GM18909 (cell line): ENCODE measurements at regions not wholly inside any gene's neighbourhood (a gene's known extent, or its start where the extent isn't known, plus 50 kb on each side); places are given as distances from the start of the nearest gene placed in this dataset.
"Not testable (repeated sequence)": the region's sequence is repeated elsewhere in the genome, so short reads cannot be mapped to it uniquely, and the experiment has no call there.

ENCODE experiments used
- ATAC-seq: cut with Tn5 transposase; IDR thresholded peaks from one replicate; pipeline ENCODE4 v1.9.1; 2021; ENCODE audit warnings: mild to moderate bottlenecking; ENCODE audit not compliant: unreplicated experiment, poor library complexity

DNA sequence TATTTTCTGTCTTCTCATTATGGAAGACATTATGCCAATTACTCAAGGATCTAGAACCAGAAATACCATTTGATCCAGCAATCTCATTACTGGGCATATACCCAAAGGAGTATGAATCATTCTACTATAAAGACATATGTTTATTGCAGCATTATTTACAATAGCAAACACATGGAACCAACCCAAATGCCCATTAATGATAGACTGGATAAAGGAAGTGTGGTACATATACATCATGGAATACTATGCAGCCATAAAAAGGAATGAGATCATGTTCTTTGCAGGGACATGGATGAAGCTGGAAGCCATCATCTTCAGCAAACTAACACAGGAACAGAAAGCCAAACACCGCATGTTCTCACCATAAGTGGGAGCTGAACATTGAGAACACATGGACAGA, 161.8 kb upstream of the DAAM1 start:
- not testable (repeated sequence) for ATAC-seq

DNA sequence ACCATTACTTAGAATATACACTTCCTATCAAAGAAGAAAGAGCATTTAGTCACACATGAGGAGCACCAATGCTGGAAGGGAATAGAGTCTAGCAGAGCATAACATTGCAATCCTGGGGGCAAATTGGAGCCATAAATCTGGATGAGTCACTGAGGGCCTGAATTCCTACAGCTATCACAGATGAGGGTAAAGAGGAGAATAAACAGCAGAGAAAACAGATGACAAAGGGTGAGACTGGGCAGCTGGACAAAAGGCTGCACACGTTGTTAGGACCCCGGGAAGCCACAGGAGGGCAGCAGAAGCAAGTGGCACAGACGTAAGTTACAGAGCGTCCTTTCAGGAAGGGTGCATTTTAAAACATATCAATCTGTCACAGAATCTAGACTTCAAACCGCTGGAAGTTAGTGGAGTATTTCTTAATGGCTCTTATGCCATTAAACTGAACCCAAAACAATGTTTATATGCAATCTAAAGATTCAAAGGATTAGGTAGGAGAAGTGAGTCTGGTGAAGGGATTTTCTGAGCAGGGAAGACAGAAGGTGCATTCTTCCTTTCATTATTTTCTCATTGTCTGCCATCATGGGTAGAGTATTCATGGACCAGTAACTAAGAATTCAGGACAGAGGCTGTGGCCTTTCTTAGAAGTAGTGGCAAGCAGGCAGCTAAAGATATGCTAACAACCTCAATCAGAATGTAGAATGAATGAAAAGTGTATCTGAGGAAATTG, 159.8 kb upstream of the DAAM1 start:
- peak; percentile 94 for ATAC-seq

DNA sequence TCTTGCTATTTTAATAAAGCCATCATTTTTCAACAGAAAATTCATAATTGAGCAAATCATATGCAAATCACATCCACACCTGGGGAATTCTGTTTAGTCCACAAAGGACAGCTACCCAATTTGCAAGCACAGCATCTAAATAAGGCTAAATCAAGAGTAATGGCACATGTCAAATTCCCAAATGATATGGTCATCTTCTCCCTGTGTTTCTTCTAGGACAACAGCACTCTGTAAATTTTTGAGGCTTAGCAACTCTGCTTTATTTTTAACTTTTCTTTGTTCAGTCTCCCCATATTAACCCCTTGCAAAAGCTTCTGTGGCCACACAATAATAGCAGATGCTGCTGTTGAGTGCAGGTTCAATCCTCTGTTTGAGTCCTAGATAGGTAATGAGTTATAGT, 155.6 kb upstream of the DAAM1 start:
- ATAC-seq = no peak

DNA sequence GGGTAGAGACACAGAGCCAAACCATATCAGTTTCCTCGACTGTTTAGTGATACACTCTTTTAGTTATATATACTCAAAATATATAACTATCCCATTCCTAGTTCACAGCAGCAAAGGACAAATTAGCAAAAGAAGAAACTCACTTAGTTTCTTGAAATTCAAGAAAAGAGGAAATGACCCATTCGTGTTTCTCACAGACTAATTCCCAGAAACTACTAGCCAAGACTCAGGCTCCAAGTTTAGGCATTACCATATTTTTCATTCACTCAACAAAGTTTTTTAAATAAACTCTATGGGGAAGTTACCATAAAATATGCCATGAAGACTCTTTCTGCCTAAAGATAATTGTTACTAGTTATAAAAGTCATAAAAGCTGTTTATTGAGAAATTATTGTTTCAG, 152.3 kb upstream of the DAAM1 start:
- no peak for ATAC-seq

DNA sequence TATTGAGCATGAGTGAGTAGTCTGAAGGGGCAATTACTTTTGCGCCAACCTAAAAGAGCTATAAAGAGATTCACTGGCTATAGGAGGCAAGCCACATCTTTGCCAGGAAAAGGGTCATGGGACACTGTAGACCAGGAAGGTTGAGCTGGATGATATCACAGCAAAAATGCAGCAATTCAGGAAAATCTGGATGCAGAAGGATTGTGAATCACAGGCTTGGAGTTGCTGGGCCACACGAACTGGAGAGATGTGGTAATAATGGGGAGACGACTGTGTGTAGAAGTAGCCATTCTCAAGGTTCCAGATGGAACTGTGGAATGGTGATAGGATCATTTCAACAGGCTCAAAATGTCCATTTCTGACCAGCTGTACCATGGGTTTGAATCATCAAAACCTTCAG, 151.4 kb upstream of the DAAM1 start:
- no peak for ATAC-seq

DNA sequence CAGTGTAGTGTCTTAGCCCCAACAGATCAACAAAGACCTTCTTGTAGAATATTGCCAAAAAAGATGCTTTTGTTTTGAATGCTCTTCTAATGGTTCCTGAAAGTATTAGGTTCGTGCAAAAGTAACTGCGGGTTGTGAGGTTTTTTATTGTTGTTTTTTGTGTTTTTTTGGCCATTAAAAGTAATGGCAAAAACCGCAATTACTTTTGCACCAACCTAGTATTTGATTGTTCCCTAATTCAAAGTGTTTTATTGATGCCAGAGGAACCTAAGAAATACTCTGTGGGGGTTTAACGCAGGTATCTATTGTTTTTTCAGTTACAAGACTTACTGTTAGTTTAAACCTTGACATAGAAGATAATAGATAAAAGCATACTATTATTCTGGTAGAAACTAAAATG, 150.8 kb upstream of the DAAM1 start:
- no peak for ATAC-seq

DNA sequence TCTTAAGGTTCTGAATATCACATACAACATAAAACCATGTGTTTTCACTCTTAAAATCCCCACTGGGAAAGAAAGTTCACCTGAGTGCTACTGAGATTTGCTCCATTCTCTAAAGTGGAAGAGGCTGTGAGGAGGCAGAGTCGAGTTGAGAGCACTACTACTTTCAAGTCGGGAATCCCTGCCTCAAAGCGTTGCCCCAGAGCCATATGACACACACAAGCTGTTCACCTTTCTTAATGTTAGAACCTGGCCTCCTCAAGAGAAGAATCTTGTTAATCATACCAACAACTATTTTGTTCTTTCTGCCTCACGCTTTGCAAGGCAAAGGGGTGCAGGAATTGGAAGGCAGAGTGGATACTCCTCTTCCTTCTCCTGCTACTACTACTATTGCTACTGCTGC, 149.7 kb upstream of the DAAM1 start:
- no peak for ATAC-seq

DNA sequence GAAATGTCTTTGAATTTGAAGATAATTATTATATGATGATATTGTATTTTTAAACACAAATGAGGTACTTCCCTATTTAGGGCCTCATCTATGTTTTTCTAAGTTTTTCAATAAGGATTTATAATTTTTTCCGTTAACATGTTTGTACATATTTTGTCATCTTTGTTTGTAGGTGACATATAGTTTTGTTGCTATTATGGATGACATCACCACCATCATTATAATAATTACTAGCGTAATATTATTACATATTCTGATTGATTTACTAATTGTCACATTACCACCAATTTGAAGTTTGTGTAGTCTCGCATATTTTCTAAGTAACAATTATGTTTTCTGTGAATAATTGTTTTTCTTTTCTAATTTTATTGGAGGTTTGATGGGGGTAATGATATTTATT, 147.2 kb upstream of the DAAM1 start:
- ATAC-seq = no peak

DNA sequence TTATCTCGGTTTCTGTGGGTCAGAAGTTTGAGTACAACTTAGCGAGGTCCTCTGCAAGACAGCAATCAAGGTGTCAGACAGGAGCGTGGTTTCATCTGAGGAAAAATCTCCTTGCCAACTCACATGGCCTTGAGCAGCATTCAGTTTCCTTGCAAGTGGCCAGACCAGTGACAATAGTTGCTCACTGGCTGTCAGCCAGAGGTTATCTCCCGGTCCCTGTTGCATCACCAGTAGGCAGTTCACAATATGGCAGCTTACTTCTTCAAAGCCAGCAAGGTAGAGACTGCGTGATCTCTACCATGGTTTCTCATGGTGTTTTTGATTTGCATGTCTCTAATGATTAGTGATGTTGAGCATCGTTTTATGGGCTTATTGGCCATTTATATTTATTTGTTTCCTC, 143.8 kb upstream of the DAAM1 start:
- no peak for ATAC-seq

DNA sequence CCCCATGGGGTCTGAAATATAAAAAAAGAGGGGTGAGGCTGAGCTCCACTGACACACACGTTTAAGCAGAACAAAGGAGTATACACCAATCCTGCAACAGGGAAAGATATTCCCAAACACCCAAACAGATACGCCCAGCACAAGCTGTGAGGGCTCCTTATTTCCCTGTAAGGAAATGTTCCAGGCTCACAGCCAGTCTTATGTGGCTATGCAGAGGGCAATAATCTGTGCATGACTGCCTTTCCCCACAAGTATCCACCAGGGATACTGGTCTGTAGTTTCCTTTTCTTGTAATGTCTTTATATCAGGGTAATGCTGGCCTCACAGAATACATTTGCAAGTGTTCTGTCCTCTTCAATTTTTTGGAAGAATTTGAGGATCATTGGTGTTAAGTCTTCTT, 141.7 kb upstream of the DAAM1 start:
- ATAC-seq = no peak

DNA sequence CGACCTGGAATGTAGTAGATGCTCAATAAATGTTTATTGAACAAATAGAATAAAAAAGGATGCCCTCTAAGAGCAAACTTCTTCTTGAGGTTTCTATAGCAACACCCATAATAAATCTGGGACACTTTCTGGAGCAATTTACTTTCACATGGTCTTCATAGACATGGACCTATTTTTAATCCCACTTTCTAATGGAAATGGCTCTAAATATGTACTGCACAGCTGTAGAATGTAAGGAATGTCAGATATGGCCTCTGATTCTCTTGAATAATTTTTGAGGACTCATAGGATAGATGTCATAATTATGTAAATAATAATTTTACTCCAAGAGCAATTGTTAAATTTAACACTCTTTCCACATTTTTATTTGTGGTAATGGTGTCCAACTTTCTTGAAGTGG, 133.5 kb upstream of the DAAM1 start:
- no peak for ATAC-seq

DNA sequence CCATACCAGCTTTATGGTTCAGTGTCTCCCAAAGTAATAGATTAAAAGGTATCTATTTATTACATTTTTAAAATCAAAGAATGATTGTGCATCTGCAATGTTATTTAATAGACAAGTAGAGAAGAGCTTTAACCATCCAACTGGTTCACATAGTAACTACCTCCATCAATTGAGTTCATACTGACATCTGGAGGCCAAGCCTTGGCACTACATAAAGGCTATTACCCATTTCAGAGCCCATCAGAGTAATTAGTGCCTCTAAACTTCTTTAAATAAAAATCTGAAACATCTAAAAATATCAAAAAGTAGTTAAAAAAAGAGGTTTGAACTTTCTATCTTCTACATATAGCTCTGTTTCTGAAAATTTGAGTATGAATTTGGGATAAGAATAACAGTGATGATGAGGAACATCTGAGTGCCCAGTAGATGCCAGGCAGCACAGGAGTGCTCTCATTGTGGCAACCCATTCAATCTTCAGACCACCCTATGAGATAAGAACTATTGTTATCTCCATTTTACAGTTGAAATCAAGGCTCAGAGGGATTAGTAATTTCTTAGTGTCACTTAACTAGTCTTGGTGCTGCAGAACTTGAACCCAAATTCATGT, 132.9 kb upstream of the DAAM1 start:
- peak; percentile 81 for ATAC-seq

DNA sequence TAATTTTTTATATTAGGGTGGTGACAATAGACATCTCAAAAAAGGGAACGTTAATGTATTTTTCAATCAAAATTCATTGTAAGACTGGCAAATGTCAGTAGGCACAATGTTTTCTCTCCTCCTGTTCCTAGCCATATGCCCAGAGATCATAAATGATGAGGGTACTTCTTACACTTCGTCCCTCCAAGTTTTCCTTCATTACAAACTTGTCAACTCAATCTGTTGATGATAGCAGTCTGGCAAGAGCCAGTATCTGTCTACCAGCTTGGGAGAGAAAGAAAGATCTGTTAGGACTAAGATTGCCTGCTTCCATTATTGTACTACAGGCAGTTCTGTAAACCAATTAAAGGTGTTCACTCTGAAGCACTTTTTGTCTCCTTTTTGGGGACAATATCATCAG, 130.9 kb upstream of the DAAM1 start:
- ATAC-seq = no peak

DNA sequence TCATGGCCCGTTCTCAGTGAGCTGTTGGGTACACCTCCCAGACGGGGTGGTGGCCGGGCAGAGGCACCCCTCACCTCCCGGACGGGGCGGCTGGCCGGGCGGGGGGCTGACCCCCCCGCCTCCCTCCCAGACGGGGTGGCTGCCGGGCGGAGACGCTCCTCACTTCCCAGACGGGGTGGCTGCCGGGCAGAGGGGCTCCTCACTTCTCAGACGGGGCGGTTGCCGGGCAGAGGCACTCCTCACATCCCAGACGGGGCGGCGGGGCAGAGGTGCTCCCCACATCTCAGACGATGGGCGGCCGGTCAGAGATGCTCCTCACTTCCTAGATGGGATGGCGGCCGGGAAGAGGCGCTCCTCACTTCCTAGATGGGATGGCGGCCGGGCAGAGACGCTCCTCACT, 129.7 kb upstream of the DAAM1 start:
- ATAC-seq = not testable (repeated sequence)

DNA sequence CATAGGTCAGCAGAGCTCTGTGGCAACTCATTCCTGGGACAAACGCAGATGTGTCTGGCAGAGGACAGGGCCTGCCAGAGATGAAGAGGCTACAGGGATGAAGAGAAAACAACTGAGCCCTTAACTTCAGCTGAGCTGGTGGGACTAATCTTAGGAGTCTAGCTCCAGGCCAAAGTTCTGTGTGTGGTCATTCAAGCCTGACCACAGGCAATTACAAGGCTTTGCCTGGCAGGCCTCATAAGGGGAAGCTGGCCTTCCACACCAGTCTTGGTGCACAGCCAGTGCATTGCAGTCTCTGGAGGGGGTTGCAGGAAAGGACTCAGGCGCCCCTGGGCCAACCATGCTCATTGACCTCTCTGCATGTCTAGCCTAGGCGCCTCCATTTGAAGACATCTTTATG, 127.6 kb upstream of the DAAM1 start:
- ATAC-seq = no peak

DNA sequence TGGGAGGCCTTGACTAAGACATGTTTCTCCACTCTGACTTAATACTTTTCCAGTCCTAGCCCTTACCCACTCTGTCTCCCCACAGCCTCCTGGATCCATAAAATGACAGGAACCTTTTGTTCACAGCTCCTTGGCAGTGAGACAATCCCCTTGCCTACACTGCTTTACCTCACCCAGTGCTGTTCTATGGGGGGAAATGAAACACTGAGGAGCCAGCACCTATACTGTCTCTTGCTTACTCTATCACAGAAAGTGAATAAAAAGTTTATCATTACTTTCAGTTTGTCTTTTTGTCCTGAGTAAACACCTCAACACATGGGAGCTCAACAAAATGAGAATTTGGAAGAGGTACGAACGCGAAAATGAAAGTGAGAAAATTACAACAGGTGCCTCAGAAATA, 127.2 kb upstream of the DAAM1 start:
- ATAC-seq = no peak

DNA sequence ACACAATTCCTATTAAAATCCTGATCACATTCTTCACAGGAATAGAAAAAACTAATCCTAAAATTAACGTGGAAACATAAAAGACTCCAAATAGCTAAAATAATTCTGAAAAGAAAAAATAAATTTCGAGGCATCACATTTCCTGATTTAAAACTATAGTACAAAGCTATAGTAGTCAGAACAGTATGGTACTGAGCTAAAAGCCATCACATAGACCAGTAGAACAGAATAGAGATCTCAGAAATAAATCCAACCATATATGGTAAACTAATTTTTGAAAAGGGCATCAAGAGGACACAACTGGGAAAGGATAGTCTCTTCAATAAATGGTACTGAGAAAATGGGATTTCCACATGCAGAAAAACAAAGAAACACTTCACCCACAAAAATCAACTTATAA, 125.2 kb upstream of the DAAM1 start:
- no peak for ATAC-seq

DNA sequence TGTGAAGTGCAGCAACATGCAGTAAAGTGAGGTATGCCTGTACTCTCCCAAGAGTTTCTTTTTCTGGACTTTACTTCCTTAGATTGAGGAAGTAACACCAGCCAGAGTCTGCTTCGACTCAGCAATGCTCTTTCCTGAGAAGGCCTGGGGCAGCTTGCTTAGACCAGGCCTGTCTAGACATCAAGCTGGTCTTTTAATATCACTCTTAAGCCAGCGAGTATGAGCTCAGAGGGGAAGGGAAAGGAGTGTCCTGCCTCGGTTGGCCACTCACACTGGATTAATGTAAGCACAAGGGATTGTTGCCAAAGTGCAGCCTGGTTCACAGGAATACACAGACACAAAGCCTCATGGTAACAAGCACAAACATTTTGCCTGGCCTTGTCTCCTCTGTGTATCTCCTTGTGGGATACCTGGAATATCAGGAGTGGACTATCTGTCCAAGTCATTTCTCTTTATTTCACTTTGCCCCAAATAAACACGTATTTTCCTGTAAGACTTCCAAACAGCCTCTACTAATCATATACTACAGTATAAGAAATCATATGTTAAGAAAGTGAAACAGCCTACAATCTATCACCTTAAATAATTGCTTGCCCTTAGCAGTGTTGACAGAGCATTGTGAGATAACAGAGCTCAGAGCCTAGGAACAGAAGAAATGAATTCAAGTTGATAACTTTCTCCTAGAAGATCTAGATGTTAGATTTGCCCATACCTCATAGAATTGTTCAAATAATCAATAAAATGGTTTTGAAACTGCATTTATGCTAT, 121.2 kb upstream of the DAAM1 start:
- ATAC-seq = no peak

DNA sequence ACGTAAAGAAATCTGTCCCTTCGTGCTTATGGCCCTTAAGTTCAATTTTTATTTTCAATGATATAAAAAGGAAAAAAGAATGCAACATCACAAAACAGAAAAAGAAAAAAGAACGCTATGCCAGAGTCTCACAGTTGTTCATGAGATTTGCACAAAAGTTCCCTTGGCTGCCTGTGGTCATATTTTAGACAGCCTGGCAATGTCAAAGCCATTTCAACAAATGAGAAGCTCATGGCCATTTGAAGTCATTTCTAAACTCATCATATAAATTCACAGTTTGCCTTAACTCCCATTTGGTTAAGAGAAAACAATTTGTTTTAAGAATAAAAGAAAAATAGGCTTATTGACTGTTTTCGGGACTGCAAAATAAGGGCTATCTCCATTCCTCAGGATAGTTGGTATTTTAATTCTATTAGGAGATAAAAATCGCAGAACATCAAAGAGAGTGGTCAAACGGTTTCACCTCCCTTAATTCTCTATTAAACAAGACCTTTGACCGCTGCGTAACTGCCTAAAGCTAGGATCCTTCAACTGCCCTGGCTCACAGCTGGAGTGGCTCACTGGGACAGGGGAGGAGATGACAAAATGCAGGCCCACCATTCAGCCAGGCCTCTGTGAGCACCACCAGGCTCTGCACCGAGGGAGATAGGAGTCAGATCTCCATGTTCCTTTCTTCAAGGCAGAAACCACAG, 119.2 kb upstream of the DAAM1 start:
- ATAC-seq = no peak

DNA sequence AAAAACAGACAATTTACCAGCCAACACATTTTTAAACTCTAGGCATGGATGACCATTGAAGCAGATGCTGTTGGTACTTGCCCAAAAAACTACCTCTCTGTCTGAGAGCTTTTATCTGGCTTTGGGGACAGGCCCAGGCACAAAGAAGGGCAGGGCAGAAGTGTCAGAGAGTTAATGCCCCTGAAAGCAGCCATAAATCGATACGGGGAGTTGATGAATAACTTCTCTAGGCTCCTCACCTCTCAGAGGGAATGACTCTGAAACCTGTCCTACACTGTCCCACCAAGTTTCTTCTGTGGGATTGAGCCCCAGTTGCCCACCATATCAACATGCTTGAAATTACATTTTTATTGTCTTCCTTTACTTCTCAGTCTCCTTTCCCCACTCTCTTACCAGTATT, 113.0 kb upstream of the DAAM1 start:
- no peak for ATAC-seq

DNA sequence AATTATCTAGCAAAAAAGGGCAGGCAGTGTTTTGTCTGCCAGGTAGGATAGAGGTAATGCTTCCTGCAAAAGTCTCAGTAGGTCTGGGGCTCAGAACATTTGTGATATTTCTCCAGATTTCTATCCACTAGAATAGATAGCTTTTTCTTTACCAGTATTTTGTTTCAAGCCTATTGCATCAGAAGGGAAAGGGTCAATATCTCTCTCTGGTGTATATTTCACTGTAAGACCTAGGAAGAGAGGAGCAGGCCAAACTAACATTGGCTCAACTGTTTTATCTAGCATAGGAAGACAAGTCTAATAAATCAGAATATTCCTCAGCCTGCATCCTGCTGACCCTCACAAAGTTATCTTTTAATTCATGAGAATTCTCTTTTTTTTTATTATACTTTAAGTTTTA, 106.7 kb upstream of the DAAM1 start:
- no peak for ATAC-seq
